22Rv1 (cell line): ENCODE measurements at regions not wholly inside any gene's neighbourhood (a gene's known extent, or its start where the extent isn't known, plus 50 kb on each side); places are given as distances from the start of the nearest gene placed in this dataset.
A peak's percentile ranks its signal among the peaks of the same experiment; 100 is the strongest.

ENCODE experiments used
- ZFX ChIP-seq: fragments of 450-650 bp; IDR thresholded peaks from 2 replicates; pipeline ENCODE4 v1.6.1; 2017; ENCODE audit warnings: antibody characterized with exemption, borderline replicate concordance
- TF ChIP-seq, protein P1 (sequence below): fragments of 450-650 bp; IDR thresholded peaks from 2 replicates; pipeline ENCODE4 v1.5.1; 2017; ENCODE audit warnings: mild to moderate bottlenecking

DNA sequence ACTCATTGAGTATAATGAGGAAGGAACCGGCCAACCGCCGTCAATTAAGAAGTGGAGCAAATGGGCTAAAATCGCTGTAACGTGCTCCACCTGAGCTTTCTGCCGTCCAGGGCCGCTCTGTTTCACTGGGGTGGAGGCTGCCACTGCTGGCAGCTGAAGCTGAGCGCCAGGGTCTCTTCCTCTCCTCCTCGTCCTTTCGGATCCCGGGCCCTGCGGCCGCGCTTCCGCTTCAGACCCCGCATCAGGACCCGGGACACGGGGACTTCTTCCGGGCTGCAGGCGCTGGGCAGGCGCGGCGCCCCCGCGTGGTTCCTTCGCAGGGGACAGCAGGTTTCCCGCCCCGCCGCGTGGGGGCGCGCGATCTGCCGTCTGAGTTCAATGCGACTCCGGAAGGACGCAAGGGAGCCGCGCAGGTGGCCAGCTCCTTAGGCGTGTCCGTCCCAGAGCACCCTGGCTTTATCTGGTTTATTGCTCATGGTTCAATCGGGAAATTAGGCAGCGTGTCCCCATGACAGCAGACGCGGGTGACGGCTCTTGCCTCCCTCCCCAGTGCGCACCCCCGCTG is 519.8 kb downstream of the TRIML1 start:
- TF ChIP-seq, protein P1, sequence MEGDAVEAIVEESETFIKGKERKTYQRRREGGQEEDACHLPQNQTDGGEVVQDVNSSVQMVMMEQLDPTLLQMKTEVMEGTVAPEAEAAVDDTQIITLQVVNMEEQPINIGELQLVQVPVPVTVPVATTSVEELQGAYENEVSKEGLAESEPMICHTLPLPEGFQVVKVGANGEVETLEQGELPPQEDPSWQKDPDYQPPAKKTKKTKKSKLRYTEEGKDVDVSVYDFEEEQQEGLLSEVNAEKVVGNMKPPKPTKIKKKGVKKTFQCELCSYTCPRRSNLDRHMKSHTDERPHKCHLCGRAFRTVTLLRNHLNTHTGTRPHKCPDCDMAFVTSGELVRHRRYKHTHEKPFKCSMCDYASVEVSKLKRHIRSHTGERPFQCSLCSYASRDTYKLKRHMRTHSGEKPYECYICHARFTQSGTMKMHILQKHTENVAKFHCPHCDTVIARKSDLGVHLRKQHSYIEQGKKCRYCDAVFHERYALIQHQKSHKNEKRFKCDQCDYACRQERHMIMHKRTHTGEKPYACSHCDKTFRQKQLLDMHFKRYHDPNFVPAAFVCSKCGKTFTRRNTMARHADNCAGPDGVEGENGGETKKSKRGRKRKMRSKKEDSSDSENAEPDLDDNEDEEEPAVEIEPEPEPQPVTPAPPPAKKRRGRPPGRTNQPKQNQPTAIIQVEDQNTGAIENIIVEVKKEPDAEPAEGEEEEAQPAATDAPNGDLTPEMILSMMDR: peak; percentile 59
- no peak for TF ChIP-seq ZFX
